H1 (cell line): ENCODE measurements at regions not wholly inside any gene's neighbourhood (a gene's known extent, or its start where the extent isn't known, plus 50 kb on each side); places are given as distances from the start of the nearest gene placed in this dataset.

Experiments
- CTCF ChIA-PET: fragments of 300-600 bp; sonication (Branson Sonifier 250); formaldehyde crosslinking; loops from one replicate; lab custom pipeline; 2021; ENCODE audit not compliant: partially characterized antibody; lab: Charles Lee
- POLR2A ChIA-PET: fragments of 300-600 bp; sonication (Branson Sonifier 250); formaldehyde crosslinking; loops from one replicate; lab custom pipeline; 2021; ENCODE audit warnings: inconsistent platforms; ENCODE audit not compliant: partially characterized antibody; lab: Charles Lee
- DNase-seq, 2 experiments: peaks; one replicate each; pipeline versions ENCODE4 v3.0.0 to v3.0.0-alpha.2; 2010 to 2022; ENCODE audit warnings: low spot score in 2 of 2, low read depth in 1 of 2, mixed read lengths in 1 of 2
- FAIRE-seq: peaks from 2 replicates; lab custom pipeline; 2011; peaks lifted over from hg19 to GRCh38; lab: Jason Lieb, UNC
- H2AFZ ChIP-seq: 2 replicates; pipeline ENCODE4 v1.8.1; 2012; ENCODE audit warnings: low read length, inconsistent platforms
- H2AK5ac ChIP-seq: 2 replicates; pipeline ENCODE4 v1.6.1; 2013; ENCODE audit warnings: low read depth, low read length
- H2BK120ac ChIP-seq: replicated peaks from 2 replicates; pipeline ENCODE3; 2013; ENCODE audit warnings: low read depth, low read length, inconsistent platforms
- H2BK12ac ChIP-seq: 2 replicates; pipeline ENCODE4 v1.6.1; 2013; ENCODE audit warnings: low read depth, low read length
- H2BK15ac ChIP-seq: 2 replicates; pipeline ENCODE4 v1.6.1; 2013; ENCODE audit warnings: low read length
- H2BK20ac ChIP-seq: 2 replicates; pipeline ENCODE4 v1.6.1; 2013; ENCODE audit warnings: low read length
- H2BK5ac ChIP-seq: 2 replicates; pipeline ENCODE4 v1.6.1; 2013; ENCODE audit warnings: low read depth, low read length
- H3K14ac ChIP-seq: 2 replicates; pipeline ENCODE4 v1.6.1; 2013; ENCODE audit warnings: inconsistent platforms; ENCODE audit not compliant: insufficient read length
- H3K18ac ChIP-seq: 2 replicates; pipeline ENCODE4 v1.6.1; 2013; ENCODE audit warnings: low read length; ENCODE audit errors: extremely low read depth
- H3K23ac ChIP-seq: 2 replicates; pipeline ENCODE4 v1.6.1; 2013; ENCODE audit warnings: inconsistent platforms; ENCODE audit not compliant: insufficient read length
- H3K23me2 ChIP-seq: 2 replicates; pipeline ENCODE4 v1.6.1; 2013; ENCODE audit warnings: low read depth, low read length
- H3K27ac ChIP-seq: 2 replicates; pipeline ENCODE4 v1.6.1; 2011; ENCODE audit warnings: low read depth, low read length, inconsistent platforms
- H3K27me3 ChIP-seq, 4 experiments: replicated peaks in 1 of 4; 1 replicate in 1 of 4; 2 replicates in 3 of 4; pipeline versions ENCODE4 v1.6.1 to v1.8.1; 2011 to 2013; ENCODE audit warnings: low read length in 3 of 4, mild to moderate bottlenecking in 3 of 4, inconsistent platforms in 2 of 4, mixed read lengths in 2 of 4, moderate library complexity in 1 of 4; ENCODE audit not compliant: control insufficient read depth in 3 of 4, insufficient read depth in 3 of 4; ENCODE audit errors: extremely low read depth in 1 of 4
- H3K36me3 ChIP-seq, 4 experiments: 2 replicates each; pipeline versions ENCODE4 v1.6.1 to v1.8.1; 2011 to 2013; ENCODE audit warnings: mild to moderate bottlenecking in 4 of 4, low read length in 3 of 4, moderate library complexity in 2 of 4, control low read depth in 1 of 4, inconsistent platforms in 1 of 4; ENCODE audit not compliant: insufficient read depth in 4 of 4, control insufficient read depth in 2 of 4
- H3K4ac ChIP-seq: replicated peaks from 2 replicates; pipeline ENCODE3; 2013; ENCODE audit warnings: low read length, low read depth, mixed read lengths, inconsistent platforms; ENCODE audit not compliant: insufficient read length
- H3K4me1 ChIP-seq, 4 experiments: replicated peaks in 1 of 4; 1 replicate in 1 of 4; 2 replicates in 3 of 4; pipeline versions ENCODE4 v1.6.1 to v1.8.1; 2011 to 2013; ENCODE audit warnings: low read length in 3 of 4, inconsistent platforms in 2 of 4, mixed read lengths in 1 of 4; ENCODE audit not compliant: insufficient read depth in 4 of 4, control insufficient read depth in 3 of 4
- H3K4me2 ChIP-seq, 2 experiments: 2 replicates each; pipeline versions ENCODE4 v1.6.1 to v1.8.1; 2011 to 2013; ENCODE audit warnings: low read depth in 2 of 2, low read length in 2 of 2, control low read depth in 1 of 2, inconsistent platforms in 1 of 2, mild to moderate bottlenecking in 1 of 2; ENCODE audit not compliant: insufficient read depth in 1 of 2
- H3K4me3 ChIP-seq, 4 experiments: fragments of 200-600, 300-600 bp in 1 of 4; sonication (generic), shearing (Covaris generic), sonication (Bioruptor Twin) in 1 of 4; 2 replicates each; pipeline versions ENCODE4 v1.5.1 to v1.8.1; 2011 to 2016; ENCODE audit warnings: low read length in 4 of 4, low read depth in 3 of 4, control low read depth in 2 of 4, inconsistent platforms in 2 of 4, mild to moderate bottlenecking in 2 of 4, mixed read lengths in 1 of 4, moderate library complexity in 1 of 4; ENCODE audit not compliant: insufficient read depth in 2 of 4; ENCODE audit errors: extremely low read depth in 1 of 4
- H3K56ac ChIP-seq: replicated peaks from 2 replicates; pipeline ENCODE3; 2013; ENCODE audit warnings: low read depth, mild to moderate bottlenecking, mixed read lengths, low read length, inconsistent platforms; ENCODE audit not compliant: insufficient read length
- H3K79me1 ChIP-seq: 2 replicates; pipeline ENCODE4 v1.6.1; 2013; ENCODE audit warnings: low read depth, low read length, control low read depth
- H3K79me2 ChIP-seq, 2 experiments: 2 replicates each; pipeline versions ENCODE4 v1.6.1 to v1.8.1; 2012 to 2013; ENCODE audit warnings: low read length in 2 of 2, mild to moderate bottlenecking in 2 of 2, inconsistent platforms in 1 of 2; ENCODE audit not compliant: insufficient read depth in 2 of 2, control insufficient read depth in 1 of 2
- H3K9ac ChIP-seq, 4 experiments: replicated peaks in 1 of 4; 1 replicate in 1 of 4; 2 replicates in 3 of 4; pipeline versions ENCODE4 v1.6.1 to v1.8.1; 2011 to 2013; ENCODE audit warnings: low read depth in 3 of 4, low read length in 3 of 4, control low read depth in 2 of 4, mild to moderate bottlenecking in 2 of 4, moderate library complexity in 2 of 4, inconsistent platforms in 1 of 4; ENCODE audit errors: extremely low read depth in 1 of 4
- H3K9me3 ChIP-seq, 2 experiments: 2 replicates each; pipeline versions ENCODE4 v1.6.1 to v1.8.1; 2012 to 2013; ENCODE audit warnings: mild to moderate bottlenecking in 2 of 2, moderate library complexity in 2 of 2, control low read depth in 1 of 2, inconsistent platforms in 1 of 2, low read depth in 1 of 2, low read length in 1 of 2, mixed read lengths in 1 of 2; ENCODE audit not compliant: insufficient read depth in 2 of 2
- H4K20me1 ChIP-seq, 2 experiments: replicated peaks in 1 of 2; 2 replicates each; pipeline versions ENCODE3 to v1.8.1; 2011 to 2013; ENCODE audit warnings: inconsistent platforms in 2 of 2, low read length in 2 of 2, mild to moderate bottlenecking in 1 of 2; ENCODE audit not compliant: insufficient read depth in 2 of 2, control insufficient read depth in 1 of 2
- H4K5ac ChIP-seq: 2 replicates; pipeline ENCODE4 v1.6.1; 2013; ENCODE audit warnings: low read length, low read depth, mixed read lengths, inconsistent platforms; ENCODE audit not compliant: insufficient read length
- H4K8ac ChIP-seq: 2 replicates; pipeline ENCODE4 v1.8.0; 2013; ENCODE audit warnings: mild to moderate bottlenecking, moderate library complexity, low read length, inconsistent platforms; ENCODE audit not compliant: insufficient read depth; ENCODE audit errors: extremely low read depth
- H4K91ac ChIP-seq: replicated peaks from 2 replicates; pipeline ENCODE3; 2013; ENCODE audit warnings: low read length, mixed read lengths, inconsistent platforms; ENCODE audit not compliant: insufficient read length
- ATF2 ChIP-seq: IDR thresholded peaks from 2 replicates; pipeline ENCODE4 v1.6.1; 2012; ENCODE audit warnings: low read length, inconsistent platforms
- CBX5 ChIP-seq: fragments of 300-800, 300-1000 bp; sonication (generic); IDR thresholded peaks from 2 replicates; pipeline ENCODE4 v1.7.1; 2016; ENCODE audit warnings: antibody characterized with exemption, low read length, low read depth
- CBX8 ChIP-seq: fragments of 300-800, 300-1000 bp; sonication (generic); IDR thresholded peaks from 2 replicates; pipeline ENCODE4 v1.7.1; 2016; ENCODE audit warnings: low read depth, low read length, borderline replicate concordance
- E2F6 ChIP-seq: IDR thresholded peaks from 2 replicates; pipeline ENCODE4 v1.6.1; 2012; ENCODE audit warnings: inconsistent platforms
- EGR1 ChIP-seq: IDR thresholded peaks from 2 replicates; pipeline ENCODE4 v1.6.1; 2011; ENCODE audit warnings: low read depth, low read length, borderline replicate concordance
- HDAC6 ChIP-seq: IDR thresholded peaks from one replicate; pipeline ENCODE4 v1.7.1; 2012; ENCODE audit warnings: low read depth, mild to moderate bottlenecking, inconsistent platforms, low read length, moderate library complexity
- JUN ChIP-seq: IDR thresholded peaks from 2 replicates; pipeline ENCODE4 v1.6.1; 2011; ENCODE audit warnings: low read depth, mild to moderate bottlenecking, improper control_type of control experiment, low read length
- KDM1A ChIP-seq: fragments of 200-600, 300-600 bp; sonication (generic); IDR thresholded peaks from 2 replicates; pipeline ENCODE4 v1.7.1; 2016; ENCODE audit warnings: mild to moderate bottlenecking, low read length, borderline replicate concordance
- SIX5 ChIP-seq: IDR thresholded peaks from 2 replicates; pipeline ENCODE4 v1.6.1; 2011; ENCODE audit warnings: mild to moderate bottlenecking, low read depth, low read length
- SP4 ChIP-seq: IDR thresholded peaks from 2 replicates; pipeline ENCODE4 v1.6.1; 2012; ENCODE audit warnings: low read length, inconsistent platforms
- SRF ChIP-seq: IDR thresholded peaks from 2 replicates; pipeline ENCODE4 v1.6.1; 2011; ENCODE audit warnings: mild to moderate bottlenecking, low read depth, low read length, moderate library complexity
- TAF1 ChIP-seq: IDR thresholded peaks from 2 replicates; pipeline ENCODE4 v1.6.1; 2011; ENCODE audit warnings: mild to moderate bottlenecking, low read depth, low read length
- YY1 ChIP-seq: IDR thresholded peaks from 2 replicates; pipeline ENCODE4 v1.6.1; 2011; ENCODE audit warnings: low read depth, mild to moderate bottlenecking, low read length
- ZNF274 ChIP-seq: IDR thresholded peaks from 2 replicates; pipeline ENCODE4 v1.7.0; 2012; ENCODE audit warnings: low read length, borderline replicate concordance; ENCODE audit errors: extremely low read depth
- WGBS, 2 experiments: shearing (Covaris generic) in 1 of 2; methylation state at CpG; one replicate each; pipeline versions ENCODE4 v1.1.6 to v1.1.7; 2013 to 2015; ENCODE audit warnings: low lambda C conversion rate in 2 of 2, mixed read lengths in 2 of 2, inconsistent platforms in 1 of 2, low coverage in 1 of 2, missing lambda C conversion rate in 1 of 2; ENCODE audit not compliant: insufficient replicate concordance in 2 of 2, insufficient coverage in 1 of 2, insufficient read length in 1 of 2; ENCODE audit errors: extremely low coverage in 1 of 2, missing lambda C conversion rate in 1 of 2; 5-methylcytosine and 5-hydroxymethylcytosine counted together

GRCh38 chr13:111549464-111549863 lies 229.0 kb downstream of the TEX29 start:
- H4K5ac ChIP-seq = no peak overlapping the region
- ChIA-PET CTCF (interaction anchor here (0.6 to 1.5 kb wide), 3 partner anchors 9 to 337 kb away, joined by 3 to 4 read pairs (median 3); no protein-coding TSS in a partner anchor), POLR2A (no interaction called here)
- no peaks in the 10 kb centered on the region for H3K9me3 ChIP-seq
- no peak overlapping the region for H3K4ac ChIP-seq
- no peak overlapping the region for H3K18ac ChIP-seq
- no peak overlapping the region for H3K4me3 ChIP-seq
- H3K14ac ChIP-seq = no peak overlapping the region
- H3K4me2 ChIP-seq = no peak overlapping the region
- no peak overlapping the region for H3K27ac ChIP-seq
- no peak overlapping the region for H2BK20ac ChIP-seq
- no peak overlapping the region for H2BK120ac ChIP-seq
- H3K79me2 ChIP-seq = no peaks in the 10 kb centered on the region
- no peaks in the 10 kb centered on the region for H3K36me3 ChIP-seq
- FAIRE-seq (no peak), DNase-seq (no peak)
- no peak overlapping the region for H2BK12ac ChIP-seq
- H2BK15ac ChIP-seq = no peak overlapping the region
- H2AK5ac ChIP-seq = no peak overlapping the region
- H2BK5ac ChIP-seq = no peak overlapping the region
- H3K56ac ChIP-seq = no peak overlapping the region
- H3K79me1 ChIP-seq = no peaks in the 10 kb centered on the region
- WGBS, 2 experiments = 35% methylated on average over 2 of the region's 2 CpGs; no CpG with 5 or more reads in 1 of the 2 experiments
- H3K23me2 ChIP-seq = peaks cover 5% of the 10 kb centered on the region; the same call in 1 of the 2 replicates
- no peaks in the 10 kb centered on the region for H3K27me3 ChIP-seq
- H2AFZ ChIP-seq = no peak overlapping the region
- no peak overlapping the region for H3K23ac ChIP-seq
- H4K8ac ChIP-seq = no peak overlapping the region
- peaks cover 0 to 4% of the 10 kb centered on the region in 2 experiments for H4K20me1 ChIP-seq
- no peaks in the 10 kb centered on the region for H3K4me1 ChIP-seq
- no peak overlapping the region for H4K91ac ChIP-seq
- H3K9ac ChIP-seq = no peak overlapping the region
- TF ChIP-seq JUN = no peak
- TF ChIP-seq SRF = no peak
- TF ChIP-seq E2F6 = no peak
- TF ChIP-seq SP4 = no peak
- no peak for TF ChIP-seq HDAC6
- no peak for TF ChIP-seq CBX5
- TF ChIP-seq TAF1 = no peak
- TF ChIP-seq SIX5 = no peak
- TF ChIP-seq CBX8 = no peak
- no peak for TF ChIP-seq ATF2
- no peak for TF ChIP-seq YY1
- TF ChIP-seq EGR1 = no peak
- no peak for TF ChIP-seq ZNF274
- no peak for TF ChIP-seq KDM1A
